Body of pancreas (tissue), 4 donors: ENCODE measurements at regions not wholly inside any gene's neighbourhood (a gene's known extent, or its start where the extent isn't known, plus 50 kb on each side); places are given as distances from the start of the nearest gene placed in this dataset.

Experiments
- POLR2A ChIP-seq, 3 donors: fragments of 450-650 bp; IDR thresholded peaks; one replicate each; pipeline ENCODE4 v1.6.1; 2016; ENCODE audit warnings: antibody characterized with exemption in 3 of 3, mild to moderate bottlenecking in 2 of 3
- TF ChIP-seq, protein P1 (sequence below), 7 experiments: fragments of 450-650 bp in 4 of 7; fragments of 200-600 bp in 3 of 7; sonication (generic) in 3 of 7; IDR thresholded peaks; one replicate each; pipeline ENCODE4 v1.5.1; 2016 to 2019; ENCODE audit warnings: antibody characterized with exemption in 7 of 7

DNA sequence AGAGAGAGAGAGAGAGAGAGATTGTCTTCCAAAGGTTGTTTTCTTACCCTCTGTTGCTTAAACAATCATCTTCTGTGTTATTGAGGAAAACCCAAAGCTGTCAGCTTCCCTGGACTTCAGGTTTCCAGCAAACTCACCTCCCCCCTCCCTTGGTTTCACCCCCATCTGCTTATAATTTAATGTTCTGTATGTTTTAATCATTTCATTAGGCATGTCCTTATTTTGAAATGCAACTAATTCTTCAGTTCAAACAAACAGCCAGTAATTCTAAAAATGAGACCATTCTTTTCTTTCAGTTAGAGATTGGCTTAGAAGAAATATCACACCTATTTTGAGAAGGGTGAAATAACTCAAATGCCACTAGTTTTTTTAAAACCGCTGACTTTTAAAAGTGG is 102.9 kb downstream of the FAM204A start:
- TF ChIP-seq, protein P1, sequence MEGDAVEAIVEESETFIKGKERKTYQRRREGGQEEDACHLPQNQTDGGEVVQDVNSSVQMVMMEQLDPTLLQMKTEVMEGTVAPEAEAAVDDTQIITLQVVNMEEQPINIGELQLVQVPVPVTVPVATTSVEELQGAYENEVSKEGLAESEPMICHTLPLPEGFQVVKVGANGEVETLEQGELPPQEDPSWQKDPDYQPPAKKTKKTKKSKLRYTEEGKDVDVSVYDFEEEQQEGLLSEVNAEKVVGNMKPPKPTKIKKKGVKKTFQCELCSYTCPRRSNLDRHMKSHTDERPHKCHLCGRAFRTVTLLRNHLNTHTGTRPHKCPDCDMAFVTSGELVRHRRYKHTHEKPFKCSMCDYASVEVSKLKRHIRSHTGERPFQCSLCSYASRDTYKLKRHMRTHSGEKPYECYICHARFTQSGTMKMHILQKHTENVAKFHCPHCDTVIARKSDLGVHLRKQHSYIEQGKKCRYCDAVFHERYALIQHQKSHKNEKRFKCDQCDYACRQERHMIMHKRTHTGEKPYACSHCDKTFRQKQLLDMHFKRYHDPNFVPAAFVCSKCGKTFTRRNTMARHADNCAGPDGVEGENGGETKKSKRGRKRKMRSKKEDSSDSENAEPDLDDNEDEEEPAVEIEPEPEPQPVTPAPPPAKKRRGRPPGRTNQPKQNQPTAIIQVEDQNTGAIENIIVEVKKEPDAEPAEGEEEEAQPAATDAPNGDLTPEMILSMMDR (IDR thresholded peaks at IDR 0.05) = no peak
- no peak for TF ChIP-seq POLR2A (IDR thresholded peaks at IDR 0.05)
